GM23338 (cell line): ENCODE measurements at regions not wholly inside any gene's neighbourhood (a gene's known extent, or its start where the extent isn't known, plus 50 kb on each side); places are given as distances from the start of the nearest gene placed in this dataset.

ENCODE experiments used
- ATAC-seq: fragments of 200-7000 bp; cut with Tn5 transposase; 3 replicates; pipeline ENCODE4 v1.9.1; 2020
- DNase-seq: peaks from one replicate; pipeline ENCODE4 v3.0.0-alpha.2; 2015; ENCODE audit warnings: low spot score
- H2AFZ ChIP-seq: fragments of 200-600 bp; sonication (generic); 2 replicates; pipeline ENCODE4 v1.8.0; 2016; ENCODE audit warnings: antibody characterized with exemption, mild to moderate bottlenecking, moderate library complexity
- H3F3A ChIP-seq: fragments of 200-600 bp; sonication (generic); replicated peaks from 2 replicates; pipeline ENCODE4 v1.8.0; 2017; ENCODE audit warnings: antibody characterized with exemption, mixed run types, low read depth
- H3K27ac ChIP-seq: fragments of 200-600 bp; sonication (generic); 2 replicates; pipeline ENCODE4 v1.6.1; 2016; ENCODE audit warnings: low read depth
- H3K27me3 ChIP-seq: fragments of 200-600 bp; sonication (generic); 2 replicates; pipeline ENCODE4 v1.8.0; 2016; ENCODE audit warnings: mild to moderate bottlenecking, mixed run types, moderate library complexity; ENCODE audit not compliant: insufficient read depth
- H3K36me3 ChIP-seq: fragments of 200-600 bp; sonication (generic); 2 replicates; pipeline ENCODE4 v1.8.0; 2016; ENCODE audit warnings: mild to moderate bottlenecking; ENCODE audit not compliant: insufficient read depth
- H3K4me1 ChIP-seq: fragments of 200-600 bp; sonication (generic); 2 replicates; pipeline ENCODE4 v1.8.0; 2016; ENCODE audit warnings: mild to moderate bottlenecking, moderate library complexity; ENCODE audit not compliant: insufficient read depth
- H3K4me2 ChIP-seq: fragments of 200-600 bp; sonication (generic); 2 replicates; pipeline ENCODE4 v1.7.1; 2017; ENCODE audit warnings: mixed run types
- H3K4me3 ChIP-seq: fragments of 200-600 bp; sonication (generic); 2 replicates; pipeline ENCODE4 v1.6.1; 2016; ENCODE audit warnings: mixed run types
- H3K79me2 ChIP-seq: fragments of 200-600 bp; sonication (generic); replicated peaks from 2 replicates; pipeline ENCODE4 v1.8.0; 2017; ENCODE audit warnings: mild to moderate bottlenecking; ENCODE audit not compliant: insufficient read depth
- H3K9me2 ChIP-seq: fragments of 200-600 bp; sonication (generic); 2 replicates; pipeline ENCODE4 v1.8.0; 2017; ENCODE audit not compliant: insufficient read depth
- H4K20me1 ChIP-seq: fragments of 200-600 bp; sonication (generic); replicated peaks from 2 replicates; pipeline ENCODE4 v1.8.0; 2017; ENCODE audit warnings: mild to moderate bottlenecking; ENCODE audit not compliant: insufficient read depth
- H3K27ac Mint-ChIP-seq: 2 replicates; pipeline ENCODE4 v1.8.0; 2020; ENCODE audit warnings: inconsistent platforms, mild to moderate bottlenecking, moderate library complexity, mixed read lengths
- H3K27me3 Mint-ChIP-seq: 3 replicates; pipeline ENCODE4 v1.8.0; 2022; ENCODE audit warnings: low read depth, mild to moderate bottlenecking, moderate library complexity, mixed read lengths, inconsistent platforms; ENCODE audit not compliant: insufficient read depth, poor library complexity
- H3K36me3 Mint-ChIP-seq: 3 replicates; pipeline ENCODE4 v1.8.0; 2021; ENCODE audit warnings: low read depth, mild to moderate bottlenecking, inconsistent platforms, moderate library complexity, mixed read lengths
- H3K4me1 Mint-ChIP-seq: 3 replicates; pipeline ENCODE4 v1.8.0; 2020; ENCODE audit warnings: mild to moderate bottlenecking, inconsistent platforms, mixed read lengths
- H3K4me3 Mint-ChIP-seq: 3 replicates; pipeline ENCODE4 v1.8.0; 2021; ENCODE audit warnings: moderate library complexity, mild to moderate bottlenecking, inconsistent platforms, mixed read lengths
- H3K9me3 Mint-ChIP-seq: 3 replicates; pipeline ENCODE4 v1.8.0; 2020; ENCODE audit warnings: moderate library complexity, mild to moderate bottlenecking, inconsistent platforms, mixed read lengths
- CREB1 ChIP-seq: fragments of 250-450 bp; sonication (Bioruptor Pico); IDR thresholded peaks from 2 replicates; pipeline ENCODE4 v1.5.0; 2020; ENCODE audit warnings: low read depth, mild to moderate bottlenecking, moderate library complexity
- CTCF ChIP-seq, 2 experiments: fragments of 200-600 bp in 1 of 2; sonication (generic) in 1 of 2; conservative IDR thresholded peaks; 2 replicates each; pipeline versions ENCODE4 v1.5.1 to v1.6.1; 2016 to 2017; ENCODE audit warnings: antibody characterized with exemption in 2 of 2, low read depth in 2 of 2, mild to moderate bottlenecking in 2 of 2, moderate library complexity in 1 of 2
- EZH2 ChIP-seq: fragments of 200-600 bp; sonication (generic); IDR thresholded peaks from one replicate; pipeline ENCODE4 v1.8.0; 2017; ENCODE audit warnings: antibody characterized with exemption, mild to moderate bottlenecking, low read depth; ENCODE audit not compliant: unreplicated experiment
- EZH2phosphoT487 ChIP-seq: fragments of 200-600 bp; sonication (generic); IDR thresholded peaks from one replicate; pipeline ENCODE4 v1.8.1; 2018; ENCODE audit warnings: antibody characterized with exemption; ENCODE audit not compliant: unreplicated experiment
- TF ChIP-seq, protein P1 (sequence below): IDR thresholded peaks from one replicate; pipeline ENCODE4 v1.6.1; 2018; ENCODE audit warnings: antibody characterized with exemption; ENCODE audit not compliant: unreplicated experiment
- TF ChIP-seq, protein P2 (sequence below): fragments of 250-450 bp; sonication (Bioruptor Pico); IDR thresholded peaks from 2 replicates; pipeline ENCODE4 v1.5.0; 2020; ENCODE audit warnings: mild to moderate bottlenecking, moderate library complexity

DNA sequence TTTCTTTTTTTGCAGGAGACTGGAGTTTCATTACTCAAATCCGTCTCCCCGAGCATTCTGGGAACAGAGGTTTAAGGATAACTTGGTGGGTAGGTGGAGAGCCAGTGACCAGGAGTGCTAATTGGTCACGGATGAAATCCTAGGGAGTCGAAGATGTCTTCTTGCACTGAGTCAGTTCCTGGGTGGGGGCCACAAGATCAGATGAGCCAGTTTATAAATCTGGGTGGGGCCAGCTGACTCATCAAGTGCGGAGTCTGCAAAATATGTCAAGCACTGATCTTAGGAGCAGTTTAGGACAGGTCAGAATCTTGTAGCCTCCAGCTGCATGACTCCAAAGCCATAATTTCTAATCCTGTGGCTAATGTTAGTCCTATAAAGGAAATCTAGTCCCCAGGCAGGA lies 741.3 kb downstream of the PCDH7 start:
- no peak overlapping the region for H3K4me3 ChIP-seq
- peaks cover 14% of the 10 kb centered on the region; the same call in 2 of the 3 replicates for H3K9me3 Mint-ChIP-seq
- DNase-seq = no peak
- TF ChIP-seq, protein P1, sequence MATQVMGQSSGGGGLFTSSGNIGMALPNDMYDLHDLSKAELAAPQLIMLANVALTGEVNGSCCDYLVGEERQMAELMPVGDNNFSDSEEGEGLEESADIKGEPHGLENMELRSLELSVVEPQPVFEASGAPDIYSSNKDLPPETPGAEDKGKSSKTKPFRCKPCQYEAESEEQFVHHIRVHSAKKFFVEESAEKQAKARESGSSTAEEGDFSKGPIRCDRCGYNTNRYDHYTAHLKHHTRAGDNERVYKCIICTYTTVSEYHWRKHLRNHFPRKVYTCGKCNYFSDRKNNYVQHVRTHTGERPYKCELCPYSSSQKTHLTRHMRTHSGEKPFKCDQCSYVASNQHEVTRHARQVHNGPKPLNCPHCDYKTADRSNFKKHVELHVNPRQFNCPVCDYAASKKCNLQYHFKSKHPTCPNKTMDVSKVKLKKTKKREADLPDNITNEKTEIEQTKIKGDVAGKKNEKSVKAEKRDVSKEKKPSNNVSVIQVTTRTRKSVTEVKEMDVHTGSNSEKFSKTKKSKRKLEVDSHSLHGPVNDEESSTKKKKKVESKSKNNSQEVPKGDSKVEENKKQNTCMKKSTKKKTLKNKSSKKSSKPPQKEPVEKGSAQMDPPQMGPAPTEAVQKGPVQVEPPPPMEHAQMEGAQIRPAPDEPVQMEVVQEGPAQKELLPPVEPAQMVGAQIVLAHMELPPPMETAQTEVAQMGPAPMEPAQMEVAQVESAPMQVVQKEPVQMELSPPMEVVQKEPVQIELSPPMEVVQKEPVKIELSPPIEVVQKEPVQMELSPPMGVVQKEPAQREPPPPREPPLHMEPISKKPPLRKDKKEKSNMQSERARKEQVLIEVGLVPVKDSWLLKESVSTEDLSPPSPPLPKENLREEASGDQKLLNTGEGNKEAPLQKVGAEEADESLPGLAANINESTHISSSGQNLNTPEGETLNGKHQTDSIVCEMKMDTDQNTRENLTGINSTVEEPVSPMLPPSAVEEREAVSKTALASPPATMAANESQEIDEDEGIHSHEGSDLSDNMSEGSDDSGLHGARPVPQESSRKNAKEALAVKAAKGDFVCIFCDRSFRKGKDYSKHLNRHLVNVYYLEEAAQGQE = no peak
- no peak for TF ChIP-seq CREB1 (CRISPR knock-in tag)
- H3K36me3 Mint-ChIP-seq = peaks cover 9% of the 10 kb centered on the region
- H3K27me3 ChIP-seq = no peaks in the 10 kb centered on the region
- H3K79me2 ChIP-seq = no peaks in the 10 kb centered on the region
- no peaks in the 10 kb centered on the region for H4K20me1 ChIP-seq
- H3K36me3 ChIP-seq = no peaks in the 10 kb centered on the region
- H3K27ac ChIP-seq = no peak overlapping the region
- H3F3A ChIP-seq = no peaks in the 10 kb centered on the region
- H3K27ac Mint-ChIP-seq = no peak overlapping the region
- no peak overlapping the region for H2AFZ ChIP-seq
- H3K4me1 Mint-ChIP-seq = peaks cover 8% of the 10 kb centered on the region
- H3K9me2 ChIP-seq = no peaks in the 10 kb centered on the region; the same call in 1 of the 2 replicates
- ATAC-seq = no peak
- peaks cover 2% of the 10 kb centered on the region for H3K27me3 Mint-ChIP-seq
- no peaks in the 10 kb centered on the region for H3K4me1 ChIP-seq
- no peak overlapping the region for H3K4me2 ChIP-seq
- H3K4me3 Mint-ChIP-seq = no peak overlapping the region

DNA sequence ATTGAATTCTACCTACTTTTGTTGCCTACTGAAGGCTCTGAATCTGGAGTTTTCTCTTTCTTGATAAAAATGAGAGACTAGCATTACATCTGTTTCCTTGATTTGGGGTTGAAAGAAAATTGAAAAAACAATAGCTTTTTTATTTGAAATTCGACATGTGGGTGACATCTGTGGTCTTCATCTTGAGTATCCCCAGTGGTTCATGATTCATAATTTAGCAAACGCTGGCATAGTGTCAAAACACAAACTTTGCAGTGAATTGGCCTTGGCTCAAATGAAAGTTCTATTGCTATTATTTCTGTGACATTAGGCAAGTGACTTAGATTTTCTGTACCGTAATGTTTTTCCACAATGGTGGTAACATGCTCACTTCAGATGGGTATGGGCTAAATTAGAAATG lies 747.6 kb downstream of the PCDH7 start:
- no peak overlapping the region for H2AFZ ChIP-seq
- H3K4me3 ChIP-seq = no peak overlapping the region
- H3K27ac ChIP-seq = no peak overlapping the region
- no peaks in the 10 kb centered on the region for H4K20me1 ChIP-seq
- Mint-ChIP-seq H3K27me3 (peaks cover 2% of the 10 kb centered on the region), H3K4me3 (no peak overlapping the region), H3K36me3 (peaks cover 15% of the 10 kb centered on the region), H3K4me1 (peaks cover 11% of the 10 kb centered on the region), H3K27ac (no peak overlapping the region), H3K9me3 (peaks cover 14% of the 10 kb centered on the region; the same call in 2 of the 3 replicates)
- H3F3A ChIP-seq = no peaks in the 10 kb centered on the region
- H3K79me2 ChIP-seq = no peaks in the 10 kb centered on the region
- DNase-seq (no peak), ATAC-seq (no peak)
- TF ChIP-seq CREB1 (CRISPR knock-in tag) (no peak), EZH2phosphoT487 (no peak), EZH2 (no peak), CTCF (conservative IDR thresholded peaks at IDR 0.05; ENCODE audit: low read depth in 2 of 2) (no peak)
- TF ChIP-seq, protein P2, sequence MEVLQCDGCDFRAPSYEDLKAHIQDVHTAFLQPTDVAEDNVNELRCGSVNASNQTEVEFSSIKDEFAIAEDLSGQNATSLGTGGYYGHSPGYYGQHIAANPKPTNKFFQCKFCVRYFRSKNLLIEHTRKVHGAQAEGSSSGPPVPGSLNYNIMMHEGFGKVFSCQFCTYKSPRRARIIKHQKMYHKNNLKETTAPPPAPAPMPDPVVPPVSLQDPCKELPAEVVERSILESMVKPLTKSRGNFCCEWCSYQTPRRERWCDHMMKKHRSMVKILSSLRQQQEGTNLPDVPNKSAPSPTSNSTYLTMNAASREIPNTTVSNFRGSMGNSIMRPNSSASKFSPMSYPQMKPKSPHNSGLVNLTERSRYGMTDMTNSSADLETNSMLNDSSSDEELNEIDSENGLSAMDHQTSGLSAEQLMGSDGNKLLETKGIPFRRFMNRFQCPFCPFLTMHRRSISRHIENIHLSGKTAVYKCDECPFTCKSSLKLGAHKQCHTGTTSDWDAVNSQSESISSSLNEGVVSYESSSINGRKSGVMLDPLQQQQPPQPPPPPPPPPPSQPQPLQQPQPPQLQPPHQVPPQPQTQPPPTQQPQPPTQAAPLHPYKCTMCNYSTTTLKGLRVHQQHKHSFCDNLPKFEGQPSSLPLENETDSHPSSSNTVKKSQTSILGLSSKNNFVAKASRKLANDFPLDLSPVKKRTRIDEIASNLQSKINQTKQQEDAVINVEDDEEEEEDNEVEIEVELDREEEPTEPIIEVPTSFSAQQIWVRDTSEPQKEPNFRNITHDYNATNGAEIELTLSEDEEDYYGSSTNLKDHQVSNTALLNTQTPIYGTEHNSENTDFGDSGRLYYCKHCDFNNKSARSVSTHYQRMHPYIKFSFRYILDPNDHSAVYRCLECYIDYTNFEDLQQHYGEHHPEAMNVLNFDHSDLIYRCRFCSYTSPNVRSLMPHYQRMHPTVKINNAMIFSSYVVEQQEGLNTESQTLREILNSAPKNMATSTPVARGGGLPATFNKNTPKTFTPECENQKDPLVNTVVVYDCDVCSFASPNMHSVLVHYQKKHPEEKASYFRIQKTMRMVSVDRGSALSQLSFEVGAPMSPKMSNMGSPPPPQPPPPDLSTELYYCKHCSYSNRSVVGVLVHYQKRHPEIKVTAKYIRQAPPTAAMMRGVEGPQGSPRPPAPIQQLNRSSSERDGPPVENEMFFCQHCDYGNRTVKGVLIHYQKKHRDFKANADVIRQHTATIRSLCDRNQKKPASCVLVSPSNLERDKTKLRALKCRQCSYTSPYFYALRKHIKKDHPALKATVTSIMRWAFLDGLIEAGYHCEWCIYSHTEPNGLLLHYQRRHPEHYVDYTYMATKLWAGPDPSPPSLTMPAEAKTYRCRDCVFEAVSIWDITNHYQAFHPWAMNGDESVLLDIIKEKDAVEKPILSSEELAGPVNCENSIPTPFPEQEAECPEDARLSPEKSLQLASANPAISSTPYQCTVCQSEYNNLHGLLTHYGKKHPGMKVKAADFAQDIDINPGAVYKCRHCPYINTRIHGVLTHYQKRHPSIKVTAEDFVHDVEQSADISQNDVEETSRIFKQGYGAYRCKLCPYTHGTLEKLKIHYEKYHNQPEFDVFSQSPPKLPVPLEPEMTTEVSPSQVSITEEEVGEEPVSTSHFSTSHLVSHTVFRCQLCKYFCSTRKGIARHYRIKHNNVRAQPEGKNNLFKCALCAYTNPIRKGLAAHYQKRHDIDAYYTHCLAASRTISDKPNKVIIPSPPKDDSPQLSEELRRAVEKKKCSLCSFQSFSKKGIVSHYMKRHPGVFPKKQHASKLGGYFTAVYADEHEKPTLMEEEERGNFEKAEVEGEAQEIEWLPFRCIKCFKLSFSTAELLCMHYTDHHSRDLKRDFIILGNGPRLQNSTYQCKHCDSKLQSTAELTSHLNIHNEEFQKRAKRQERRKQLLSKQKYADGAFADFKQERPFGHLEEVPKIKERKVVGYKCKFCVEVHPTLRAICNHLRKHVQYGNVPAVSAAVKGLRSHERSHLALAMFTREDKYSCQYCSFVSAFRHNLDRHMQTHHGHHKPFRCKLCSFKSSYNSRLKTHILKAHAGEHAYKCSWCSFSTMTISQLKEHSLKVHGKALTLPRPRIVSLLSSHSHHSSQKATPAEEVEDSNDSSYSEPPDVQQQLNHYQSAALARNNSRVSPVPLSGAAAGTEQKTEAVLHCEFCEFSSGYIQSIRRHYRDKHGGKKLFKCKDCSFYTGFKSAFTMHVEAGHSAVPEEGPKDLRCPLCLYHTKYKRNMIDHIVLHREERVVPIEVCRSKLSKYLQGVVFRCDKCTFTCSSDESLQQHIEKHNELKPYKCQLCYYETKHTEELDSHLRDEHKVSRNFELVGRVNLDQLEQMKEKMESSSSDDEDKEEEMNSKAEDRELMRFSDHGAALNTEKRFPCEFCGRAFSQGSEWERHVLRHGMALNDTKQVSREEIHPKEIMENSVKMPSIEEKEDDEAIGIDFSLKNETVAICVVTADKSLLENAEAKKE = no peak
- H3K36me3 ChIP-seq = no peaks in the 10 kb centered on the region
- no peaks in the 10 kb centered on the region for H3K9me2 ChIP-seq
- H3K4me2 ChIP-seq = no peak overlapping the region
- no peaks in the 10 kb centered on the region for H3K4me1 ChIP-seq
- no peaks in the 10 kb centered on the region for H3K27me3 ChIP-seq
